ENCODE measurements at regions not wholly inside any gene's neighbourhood (a gene's known extent, or its start where the extent isn't known, plus 50 kb on each side); places are given as distances from the start of the nearest gene placed in this dataset.

DNA sequence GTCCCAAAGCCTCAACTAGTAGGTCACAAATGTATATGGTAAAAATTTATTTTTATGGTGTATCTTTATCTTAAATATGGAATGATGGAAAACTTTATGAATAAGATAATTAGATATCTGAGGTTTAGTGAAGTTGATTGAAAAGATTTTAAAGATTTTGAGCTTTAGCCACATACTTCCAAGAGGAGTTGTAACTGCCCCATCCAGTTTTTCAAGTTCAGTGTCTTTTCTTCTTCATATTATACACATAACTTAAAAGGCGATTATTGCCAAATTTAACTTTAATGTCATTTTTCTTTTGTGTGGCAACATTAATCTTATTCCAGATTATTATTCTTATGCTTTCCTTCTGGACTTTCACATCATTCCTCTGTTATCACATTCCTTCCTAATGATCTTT, 266.4 kb downstream of the TINAG start:
- DNase-seq: no peak

DNA sequence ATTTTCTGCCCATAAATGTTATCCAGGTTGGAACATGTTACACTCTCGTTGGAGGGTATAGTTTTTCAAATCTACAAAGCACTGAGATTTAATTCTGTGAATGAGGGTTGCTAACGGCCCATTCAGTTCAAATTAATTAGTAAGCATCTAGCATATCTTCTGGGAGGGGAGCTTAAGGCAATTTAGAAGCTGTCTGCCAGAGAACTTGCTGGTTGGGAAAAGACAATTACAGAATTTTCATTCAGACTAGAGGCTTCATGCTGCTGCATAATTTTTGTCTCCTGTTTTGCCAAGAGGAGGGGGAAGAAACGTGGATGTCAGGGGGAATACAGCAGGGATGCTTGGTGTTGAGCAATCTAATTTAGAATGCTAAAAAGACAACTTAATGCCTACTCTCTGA, 268.3 kb upstream of the FAM83B start:
- DNase-seq: no peak

DNA sequence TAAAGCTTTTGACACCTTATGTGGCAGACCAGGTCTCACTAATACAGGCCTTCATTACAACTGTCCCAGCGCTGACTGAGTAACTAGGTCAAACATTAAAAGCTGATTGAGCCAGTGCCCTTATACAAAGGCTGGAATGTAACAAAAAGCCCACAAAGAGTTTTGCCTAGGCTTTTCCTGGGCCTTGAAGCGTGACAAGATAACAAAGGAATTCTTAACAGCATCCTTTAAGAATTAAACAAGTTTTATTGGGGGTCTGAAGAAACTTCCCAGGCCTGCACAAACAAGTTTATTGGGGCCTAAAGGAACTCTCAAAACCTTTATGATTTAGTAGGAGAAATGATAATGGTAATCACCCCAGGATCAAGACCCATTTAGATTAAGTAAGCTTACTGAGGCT, 267.6 kb upstream of the FAM83B start:
- no peak for DNase-seq

DNA sequence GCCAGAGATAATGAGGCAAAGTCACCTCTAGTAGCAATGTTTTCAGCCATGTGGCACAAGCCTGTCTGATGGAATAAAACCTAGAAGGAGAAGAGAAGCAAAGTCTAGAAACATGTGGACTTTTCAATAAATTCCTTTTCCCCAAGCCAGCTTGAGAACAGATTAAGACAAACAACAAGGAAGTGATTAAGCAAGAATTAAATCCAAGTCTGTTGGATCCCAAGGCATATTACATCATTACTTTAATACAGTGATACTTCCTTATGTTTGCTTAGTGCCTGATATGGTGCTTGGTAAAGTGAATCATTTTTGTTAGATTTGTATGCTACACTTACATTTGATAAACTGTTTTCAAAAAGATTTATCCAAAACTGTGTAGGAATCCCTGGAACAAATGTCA, 260.3 kb upstream of the FAM83B start:
- DNase-seq: no peak

DNA sequence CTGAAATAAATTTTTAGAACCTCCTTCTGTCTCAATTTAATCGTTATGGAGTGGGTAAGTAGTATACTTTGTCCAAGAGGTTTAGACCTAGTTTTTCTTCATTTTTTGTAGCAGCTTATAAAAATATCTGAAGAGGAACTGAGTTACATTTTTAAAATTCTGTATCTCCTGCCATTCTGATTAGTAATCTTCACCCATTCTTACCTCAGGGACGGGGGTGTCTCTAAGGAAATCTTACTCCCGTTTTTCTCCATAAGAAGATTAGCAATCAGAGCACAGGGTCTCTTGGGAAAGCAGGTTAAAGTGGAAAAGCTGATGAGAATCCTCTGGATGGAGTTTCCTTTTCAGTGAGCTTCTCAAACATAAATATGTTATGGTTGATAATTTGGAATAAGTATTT, 259.3 kb upstream of the FAM83B start:
- DNase-seq: no peak

DNA sequence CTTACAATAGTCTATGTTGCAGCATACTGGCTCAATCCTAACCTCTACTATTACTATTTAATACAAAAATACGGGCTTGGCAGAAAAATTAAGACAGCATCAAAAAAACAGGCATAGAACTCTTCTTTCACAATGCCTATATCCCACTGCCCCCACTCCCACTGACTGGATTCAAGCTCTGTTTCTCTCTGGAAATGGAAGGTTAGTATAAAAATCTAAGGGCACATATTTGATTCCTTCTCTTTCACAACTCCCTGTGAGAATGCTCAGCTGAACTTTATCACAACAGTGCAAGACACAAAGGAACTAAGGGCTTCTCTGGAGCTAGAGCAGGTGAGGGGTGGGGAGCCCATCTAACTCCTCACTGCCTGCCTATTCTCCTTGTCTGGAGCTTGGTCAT, 258.4 kb upstream of the FAM83B start:
- no peak for DNase-seq

DNA sequence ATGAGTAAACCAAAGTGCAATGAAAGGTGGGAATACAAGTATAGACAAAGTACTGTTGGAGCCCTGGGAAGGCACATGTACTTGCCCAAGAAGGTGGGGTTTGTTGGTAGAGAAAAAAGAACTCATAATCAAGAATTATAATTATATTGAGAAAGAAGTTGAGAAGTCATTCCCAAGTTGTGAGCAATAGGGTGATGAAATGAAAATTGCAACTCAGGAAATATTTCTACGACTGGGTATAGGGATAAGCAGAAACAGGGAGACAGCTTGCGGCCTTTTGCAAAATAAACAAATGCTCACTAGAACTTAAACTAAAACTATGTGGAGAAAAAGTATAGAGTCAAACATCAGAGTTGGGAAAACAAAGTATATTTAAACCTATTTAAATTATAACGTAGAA, 250.7 kb upstream of the FAM83B start:
- DNase-seq: no peak

DNA sequence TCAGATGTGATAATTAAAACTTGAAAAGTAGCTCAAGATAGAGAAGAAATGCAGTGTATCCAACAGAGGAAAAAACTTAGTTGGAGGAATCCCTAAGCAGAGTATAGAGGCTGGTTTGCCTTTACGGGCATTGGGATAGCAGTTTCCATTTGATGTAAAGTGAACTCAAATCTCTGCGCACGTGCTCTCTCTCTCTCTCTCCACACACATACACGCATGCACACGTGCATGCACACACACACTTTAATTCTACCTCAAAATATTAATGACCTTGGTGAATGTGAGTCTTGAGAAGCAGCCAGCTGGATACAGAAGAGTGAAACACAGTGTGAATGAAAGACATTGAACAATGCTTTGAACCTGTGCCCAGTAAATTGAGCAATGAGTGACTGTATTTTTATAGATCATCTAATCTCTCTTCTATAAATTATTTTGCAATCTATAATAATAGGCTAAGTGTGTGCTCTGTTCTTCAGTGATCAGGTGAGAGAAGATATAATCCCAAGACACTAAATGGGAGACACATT, 247.7 kb upstream of the FAM83B start:
- no peak for DNase-seq

DNA sequence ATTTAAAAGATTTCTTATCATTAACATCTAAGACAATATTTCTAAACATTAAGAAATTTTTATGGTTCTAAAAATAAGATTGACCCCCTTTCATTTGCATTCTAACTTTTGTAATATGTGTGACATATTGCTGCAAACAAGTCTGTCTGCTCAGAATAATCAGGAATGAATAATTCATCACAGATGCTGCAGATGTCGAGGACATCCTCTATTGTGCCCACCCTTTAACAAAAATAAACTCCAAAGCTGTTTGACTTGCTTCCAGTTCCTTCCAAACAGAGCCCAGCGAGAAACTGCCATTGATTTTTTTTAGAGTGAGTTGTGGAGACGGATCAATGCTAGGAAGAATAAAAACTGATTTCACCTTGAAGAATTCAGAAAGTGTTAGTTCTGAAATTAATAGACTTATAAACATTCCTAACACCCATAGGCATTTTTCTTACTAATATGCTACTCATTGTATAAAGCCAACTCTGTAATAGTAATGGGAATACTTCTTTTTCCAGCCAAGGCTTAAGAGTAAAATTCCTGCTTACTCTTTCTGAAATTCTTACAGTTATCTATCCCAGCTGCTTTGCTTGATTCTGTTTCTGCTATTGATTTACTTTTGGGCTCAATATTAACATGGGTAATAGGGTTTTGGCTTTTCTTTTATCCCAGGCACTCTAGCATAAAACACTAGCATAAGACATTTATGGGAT, 244.8 kb upstream of the FAM83B start:
- no peak for DNase-seq

DNA sequence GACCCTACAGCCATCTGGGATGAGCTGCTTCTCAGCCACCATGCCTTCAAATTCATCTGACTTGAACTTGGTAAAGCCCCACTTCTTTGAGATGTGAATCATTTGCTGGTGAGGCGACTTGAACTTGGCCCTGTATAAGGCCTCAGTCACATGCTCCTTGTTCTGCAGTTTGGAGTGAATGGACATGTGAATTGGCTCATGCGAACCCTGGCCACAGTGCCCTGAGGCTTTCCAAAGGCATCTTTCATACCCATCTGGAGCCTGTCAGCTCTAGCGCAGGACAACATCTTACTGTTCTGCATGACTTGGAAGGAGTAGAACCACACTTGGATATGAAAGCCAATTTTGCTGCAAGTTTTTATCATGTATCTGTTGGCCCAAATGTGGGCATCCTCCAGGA, 244.0 kb upstream of the FAM83B start:
- DNase-seq: no peak

DNA sequence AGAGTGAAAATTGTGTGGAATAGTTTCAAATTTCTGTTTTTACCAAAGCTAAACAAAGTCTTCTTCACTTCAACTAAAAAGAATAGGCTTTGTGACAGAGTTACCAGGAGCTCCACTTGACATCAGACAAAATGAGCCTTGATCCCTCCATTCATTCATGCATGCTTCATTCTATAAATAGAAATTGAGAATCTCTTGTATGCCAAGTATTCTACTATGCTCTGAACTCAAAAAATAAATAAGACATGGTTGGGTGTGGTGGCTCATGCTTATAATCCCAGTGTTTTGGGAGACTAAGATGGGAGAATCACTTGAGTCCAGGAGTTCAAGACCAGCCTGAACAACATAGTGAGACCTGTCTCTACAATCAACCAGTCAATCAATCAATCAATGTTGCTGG, 236.6 kb upstream of the FAM83B start:
- DNase-seq: no peak

DNA sequence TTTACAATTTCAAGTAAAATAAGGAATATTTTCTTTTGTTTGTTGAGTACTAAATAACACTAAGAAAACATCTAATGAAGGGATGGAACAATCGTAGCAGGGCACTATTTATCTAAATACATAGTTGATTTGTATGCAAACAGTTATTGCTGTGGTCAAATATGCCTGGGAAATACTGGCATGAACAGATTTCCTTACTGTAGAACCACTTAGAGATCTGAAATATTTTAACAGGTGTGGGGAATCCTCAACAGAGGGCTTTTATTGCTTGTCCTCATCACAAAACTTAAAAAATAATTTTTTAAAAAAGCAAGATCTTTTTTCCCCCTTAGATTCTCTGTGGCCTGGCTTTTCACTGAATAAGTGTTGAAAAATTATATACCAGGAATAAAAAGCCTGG, 233.0 kb upstream of the FAM83B start:
- DNase-seq: no peak

DNA sequence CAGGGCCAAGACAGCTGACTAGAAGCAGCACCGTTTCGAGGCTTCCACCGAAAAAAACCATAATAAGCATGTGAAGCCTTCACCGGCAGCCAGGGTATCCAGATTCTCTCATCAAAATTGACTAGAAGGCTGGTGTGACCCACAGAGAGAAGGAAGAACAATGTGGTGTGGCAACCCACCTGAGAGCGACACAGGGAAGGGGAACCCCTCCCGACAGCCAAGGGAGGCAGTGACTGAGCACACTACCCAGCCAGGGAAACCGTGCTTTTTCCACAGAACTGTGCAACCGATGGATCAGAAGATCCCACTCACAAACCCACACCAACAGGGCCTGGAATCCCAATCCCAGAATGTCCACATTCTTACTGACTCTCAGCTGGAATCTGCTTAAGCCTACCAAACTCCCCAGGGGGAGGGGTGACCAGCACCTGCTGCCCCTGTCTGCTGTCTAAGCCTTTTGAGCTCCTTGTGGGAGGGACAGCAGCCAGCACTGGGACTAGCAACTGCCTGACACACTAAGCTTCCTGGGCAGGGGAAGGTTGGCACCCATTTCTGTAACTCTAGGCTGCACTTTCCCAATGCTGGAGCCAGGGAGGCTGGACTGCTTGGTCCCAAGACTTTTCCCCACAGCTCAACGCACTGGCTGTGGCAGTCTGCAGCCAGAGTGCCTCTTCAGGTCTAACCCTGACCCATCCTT, 231.9 kb upstream of the FAM83B start:
- no peak for DNase-seq

DNA sequence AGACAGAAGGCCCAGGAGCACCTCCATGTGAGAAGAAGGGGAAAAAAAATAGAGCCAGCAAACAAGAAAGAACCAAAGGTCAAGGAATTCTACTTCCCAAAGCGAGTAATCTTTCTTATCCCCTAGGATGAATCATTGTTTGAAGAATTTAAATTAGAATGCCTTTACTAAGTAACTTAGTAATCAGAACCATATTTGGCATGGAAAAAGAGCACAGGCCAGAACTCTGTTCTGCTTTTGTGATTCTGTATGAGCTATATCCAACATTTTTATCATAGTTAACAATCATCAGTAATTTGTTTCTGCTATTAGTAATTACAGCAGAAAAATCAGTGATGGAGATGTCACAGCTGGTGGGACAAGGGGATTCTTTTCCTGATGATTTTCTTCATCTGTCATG, 228.8 kb upstream of the FAM83B start:
- DNase-seq: no peak

DNA sequence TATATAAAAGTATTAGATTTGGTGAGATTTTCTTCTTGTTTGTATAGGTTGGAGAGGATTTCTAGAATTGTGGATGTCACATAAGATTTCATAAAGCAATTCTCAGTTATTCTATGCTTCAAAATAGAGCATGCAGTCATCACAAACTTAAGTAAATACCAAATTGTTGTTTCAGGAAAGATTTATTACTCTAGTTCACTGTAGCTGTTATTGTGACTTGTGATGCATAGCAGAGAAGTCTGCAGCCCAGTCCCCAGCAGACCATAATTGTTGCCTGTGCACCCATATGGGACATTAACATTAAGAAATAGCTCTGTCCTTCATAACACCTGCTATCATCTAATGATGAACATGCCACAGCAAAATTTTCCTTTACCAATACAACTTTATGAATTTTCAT, 228.0 kb upstream of the FAM83B start:
- no peak for DNase-seq

DNA sequence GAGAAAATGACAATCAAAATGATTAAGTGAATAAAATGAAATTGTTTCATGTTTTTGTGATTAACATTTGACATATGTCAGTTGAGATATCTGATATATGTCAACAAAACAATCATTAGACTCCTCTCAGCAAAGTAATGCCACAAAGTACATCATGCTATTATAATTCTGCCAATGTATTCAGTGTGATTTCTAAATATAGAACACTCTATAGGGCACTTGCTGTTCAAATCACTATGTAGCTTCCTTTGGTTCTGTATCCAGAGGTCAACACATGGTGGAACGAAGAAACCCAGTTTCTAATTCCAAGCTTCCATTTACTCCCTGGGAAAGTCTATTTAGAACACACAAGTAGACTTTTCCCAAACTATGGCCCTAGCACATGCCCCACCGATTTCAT, 227.5 kb upstream of the FAM83B start:
- no peak for DNase-seq

DNA sequence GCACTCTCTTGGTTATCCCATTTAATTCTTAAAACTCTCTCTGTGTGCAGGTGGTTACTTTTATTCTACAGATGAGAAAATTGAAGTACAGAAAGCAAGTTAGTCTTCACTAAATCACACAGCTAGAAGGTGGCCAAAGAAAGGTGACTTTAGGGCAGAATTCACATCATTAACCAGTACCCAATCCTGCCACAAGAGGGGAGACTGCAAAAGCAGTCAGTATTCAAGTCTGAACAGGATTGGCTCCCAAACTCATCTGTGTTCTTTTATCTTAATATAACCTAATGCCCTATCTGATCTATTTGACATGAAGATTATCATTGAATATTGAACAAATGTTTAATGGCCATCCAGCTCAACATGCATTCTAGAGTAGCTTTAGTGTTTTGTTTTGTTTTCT, 225.3 kb upstream of the FAM83B start:
- DNase-seq: no peak

DNA sequence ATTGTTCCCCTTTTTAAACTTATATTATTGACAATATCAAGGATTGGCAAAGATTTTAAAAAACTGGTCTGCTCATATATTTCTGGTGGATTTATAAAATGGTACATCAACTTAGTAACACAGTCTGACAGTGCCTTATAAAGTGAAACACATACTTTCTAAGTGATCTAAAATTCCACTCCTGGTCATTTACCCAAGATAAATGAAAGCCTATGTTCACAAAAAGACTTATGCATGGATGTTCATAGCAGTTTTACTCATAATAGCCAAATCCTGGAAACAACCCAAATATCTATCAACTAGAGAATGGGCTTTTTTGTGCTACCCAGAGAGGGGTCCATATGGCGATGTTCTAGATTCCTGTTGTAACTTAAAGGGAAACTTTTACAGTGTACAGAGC, 222.4 kb upstream of the FAM83B start:
- no peak for DNase-seq

DNA sequence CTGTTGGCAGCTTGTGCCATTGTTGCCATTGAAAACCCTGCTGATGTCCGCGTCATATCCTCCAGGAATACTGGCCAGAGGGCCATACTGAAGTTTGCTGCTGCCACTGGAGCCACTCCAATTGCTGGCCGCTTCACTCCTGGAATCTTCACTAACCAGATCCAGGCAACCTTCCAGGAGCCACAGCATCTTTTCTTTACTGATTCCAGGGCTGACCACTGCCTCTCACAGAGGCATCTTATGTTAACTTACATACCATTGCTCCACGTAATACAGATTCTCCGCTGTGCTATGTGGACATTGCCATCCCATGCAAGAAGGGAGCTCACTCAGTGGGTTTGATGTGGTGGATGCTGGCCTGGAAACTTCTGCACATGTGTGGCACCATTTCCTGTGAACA, 221.8 kb upstream of the FAM83B start:
- DNase-seq: no peak

DNA sequence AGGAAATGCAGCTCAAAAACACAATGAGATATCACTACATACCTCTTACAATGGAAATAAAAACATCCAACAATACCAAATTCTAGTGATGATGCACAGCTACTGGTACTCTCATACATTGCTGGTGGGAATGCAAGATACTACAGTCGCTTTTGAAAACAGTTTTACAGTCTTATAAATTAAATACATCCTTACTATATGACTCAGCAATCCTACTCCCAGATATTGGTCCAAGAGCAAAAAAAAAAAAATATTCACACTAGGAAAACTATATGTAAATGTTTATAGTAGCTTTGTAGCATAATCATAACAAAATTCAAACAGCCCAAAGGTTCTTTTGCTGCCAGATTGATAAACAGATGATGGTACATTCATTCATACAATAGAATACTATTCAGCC, 217.4 kb upstream of the FAM83B start:
- DNase-seq: no peak

DNA sequence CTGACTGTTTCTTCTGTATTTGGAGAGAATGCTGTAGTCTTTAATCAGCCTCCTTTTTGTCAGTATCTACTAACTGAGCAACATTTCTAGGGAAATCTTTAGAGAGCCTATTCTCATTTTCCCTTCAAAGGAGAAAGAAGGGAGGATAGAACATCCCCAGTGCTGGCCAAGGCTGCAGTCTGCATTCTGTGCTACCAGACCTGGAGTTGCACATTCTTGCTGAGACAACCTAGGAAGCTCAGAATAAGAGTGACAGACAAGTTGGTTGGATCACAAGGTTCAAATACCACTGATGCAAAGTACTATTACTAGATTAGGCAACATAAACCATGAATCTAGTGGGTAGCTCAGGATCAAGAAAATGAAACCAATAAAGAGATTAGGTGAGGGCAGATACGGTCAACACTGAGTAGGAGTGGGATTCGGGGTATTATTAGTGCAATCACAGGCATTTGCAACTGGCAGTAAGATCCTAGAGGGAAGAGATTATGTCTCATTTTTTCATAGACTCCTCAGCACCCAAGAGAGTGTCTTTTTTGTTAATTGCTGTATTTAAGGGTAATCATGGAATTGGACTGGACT, 213.5 kb upstream of the FAM83B start:
- no peak for DNase-seq

DNA sequence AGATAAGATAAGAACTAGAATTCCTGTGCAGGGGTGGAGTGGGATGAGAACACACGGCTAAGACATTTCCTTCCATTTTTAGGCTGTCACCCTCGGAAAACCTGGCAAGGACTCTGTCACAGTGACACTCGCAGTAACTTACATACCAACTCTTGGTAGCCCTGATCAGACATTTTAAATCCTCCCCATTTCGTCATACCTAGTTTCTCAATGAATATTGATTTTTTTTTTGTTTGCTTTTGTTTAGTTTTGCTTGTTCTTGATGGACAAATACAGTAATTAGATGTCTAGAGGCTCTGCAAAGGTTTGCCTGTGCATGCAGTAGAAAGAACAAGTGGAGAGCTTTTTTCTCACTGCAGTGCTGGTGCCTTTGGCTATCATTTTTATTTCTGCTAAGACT, 213.0 kb upstream of the FAM83B start:
- DNase-seq: no peak

DNA sequence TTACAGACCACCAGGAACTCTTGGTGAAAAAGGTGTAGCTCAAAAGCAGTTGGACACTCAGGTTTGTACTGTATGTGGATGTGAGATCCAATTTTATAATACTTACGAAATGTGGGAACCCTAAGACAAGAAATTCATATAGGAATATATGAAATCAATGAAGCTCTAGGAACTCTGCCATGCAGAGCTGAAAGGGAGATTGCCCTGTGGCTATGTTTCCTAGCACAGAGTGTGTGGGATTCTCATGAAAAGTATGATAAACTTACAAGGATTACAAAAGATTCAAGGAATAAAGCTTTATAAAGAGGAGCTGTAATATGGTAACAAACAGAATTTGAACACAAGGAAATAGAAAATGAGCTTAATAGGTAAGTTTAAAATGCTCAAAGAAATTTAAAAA, 205.7 kb upstream of the FAM83B start:
- DNase-seq: no peak
